HG02840 (cell line): ENCODE measurements at regions not wholly inside any gene's neighbourhood (a gene's known extent, or its start where the extent isn't known, plus 50 kb on each side); places are given as distances from the start of the nearest gene placed in this dataset.
"Not testable (repeated sequence)": the region's sequence is repeated elsewhere in the genome, so short reads cannot be mapped to it uniquely, and the experiment has no call there.

Experiments used
- ATAC-seq: cut with Tn5 transposase; IDR thresholded peaks from one replicate; pipeline ENCODE4 v1.9.1; 2021; ENCODE audit warnings: mild to moderate bottlenecking, moderate library complexity, moderate number of reproducible peaks; ENCODE audit not compliant: unreplicated experiment, low FRiP score

GRCh38 chr2:89756616-89757015 is 1065.1 kb downstream of the RPIA start:
- not testable (repeated sequence) for ATAC-seq

GRCh38 chr2:89758332-89759026 is 1067.0 kb downstream of the RPIA start:
- ATAC-seq = not testable (repeated sequence)

- ATAC-seq = not testable (repeated sequence)
Observed at GRCh38 chr2:89760762-89761161, 1069.3 kb downstream of the RPIA start.

- ATAC-seq = not testable (repeated sequence)
Observed at GRCh38 chr2:89761171-89761570, 1069.7 kb downstream of the RPIA start.

GRCh38 chr2:89761863-89762262 is 1070.4 kb downstream of the RPIA start:
- not testable (repeated sequence) for ATAC-seq

- ATAC-seq = not testable (repeated sequence)
Observed at GRCh38 chr2:89762461-89763253, 1071.2 kb downstream of the RPIA start.

GRCh38 chr2:89763254-89763580 is 1071.7 kb downstream of the RPIA start:
- no peak for ATAC-seq

- ATAC-seq = no peak
Observed at GRCh38 chr2:89763581-89764485, 1072.4 kb downstream of the RPIA start.

GRCh38 chr2:89764571-89765360 is 1073.3 kb downstream of the RPIA start:
- not testable (repeated sequence) for ATAC-seq

- not testable (repeated sequence) for ATAC-seq
Observed at GRCh38 chr2:89765361-89765718, 1073.9 kb downstream of the RPIA start.

GRCh38 chr2:89766141-89766990 is 1074.9 kb downstream of the RPIA start:
- ATAC-seq = not testable (repeated sequence)

- not testable (repeated sequence) for ATAC-seq
Observed at GRCh38 chr2:89767058-89767457, 1075.6 kb downstream of the RPIA start.

- ATAC-seq = no peak
Observed at GRCh38 chr2:89767572-89768435, 1076.3 kb downstream of the RPIA start.

GRCh38 chr2:89775885-89776284 is 1084.4 kb downstream of the RPIA start:
- no peak for ATAC-seq

GRCh38 chr2:89780318-89780717 is 1088.8 kb downstream of the RPIA start:
- ATAC-seq = no peak

GRCh38 chr2:89781962-89782361 is 1090.5 kb downstream of the RPIA start:
- no peak for ATAC-seq

GRCh38 chr2:89784960-89785359 is 1093.5 kb downstream of the RPIA start:
- no peak for ATAC-seq

GRCh38 chr2:89785528-89785927 is 1094.1 kb downstream of the RPIA start:
- ATAC-seq = not testable (repeated sequence)
